Activated CD8-positive, alpha-beta T cell treated with anti-CD3 and anti-CD28 coated beads, Interleukin-2, amount 10 ng/mL, durations not matched to agents 7 days and 5 days (primary cell): ENCODE measurements at regions not wholly inside any gene's neighbourhood (a gene's known extent, or its start where the extent isn't known, plus 50 kb on each side); places are given as distances from the start of the nearest gene placed in this dataset.

ENCODE experiments used
- ATAC-seq: fragments of 150-1000 bp; cut with Tn5 transposase; one replicate; pipeline ENCODE4 v1.10.0; 2021; ENCODE audit warnings: moderate library complexity
- CTCF ChIA-PET: fragments of 350-600 bp; sonication (Branson Sonifier 250); formaldehyde crosslinking; loops from one replicate; lab custom pipeline; 2021; ENCODE audit warnings: antibody characterized with exemption; lab: Charles Lee
- POLR2A ChIA-PET: fragments of 350-600 bp; sonication (Branson Sonifier 250); formaldehyde crosslinking; loops from one replicate; lab custom pipeline; 2021; ENCODE audit warnings: antibody characterized with exemption; lab: Charles Lee
- DNase-seq: peaks from one replicate; pipeline ENCODE4 v3.0.0-alpha.2; 2020
- H3K27ac Mint-ChIP-seq: one replicate; pipeline ENCODE4 v1.8.0; 2021; ENCODE audit warnings: mild to moderate bottlenecking, mixed read lengths
- H3K27me3 Mint-ChIP-seq: one replicate; pipeline ENCODE4 v1.8.0; 2021; ENCODE audit warnings: low read depth, mixed read lengths
- H3K36me3 Mint-ChIP-seq: one replicate; pipeline ENCODE4 v1.8.0; 2021; ENCODE audit warnings: low read depth, mixed read lengths
- H3K4me1 Mint-ChIP-seq: one replicate; pipeline ENCODE4 v1.8.0; 2021; ENCODE audit warnings: low read depth, mixed read lengths
- H3K4me3 Mint-ChIP-seq: one replicate; pipeline ENCODE4 v1.8.0; 2021; ENCODE audit warnings: mild to moderate bottlenecking, mixed read lengths
- H3K9me3 Mint-ChIP-seq: one replicate; pipeline ENCODE4 v1.8.0; 2022; ENCODE audit warnings: mixed read lengths; ENCODE audit not compliant: insufficient read depth

GRCh38 chr6:170128346-170128745 lies 162.5 kb downstream of the DLL1 start:
- H3K36me3 Mint-ChIP-seq: no peaks in the 10 kb centered on the region
- ChIA-PET CTCF (no interaction called here), POLR2A (no interaction called here)
- peaks cover 6% of the 10 kb centered on the region for H3K27me3 Mint-ChIP-seq
- H3K4me1 Mint-ChIP-seq: peaks cover 4% of the 10 kb centered on the region
- ATAC-seq (no peak), DNase-seq (no peak)
- no peak overlapping the region for H3K4me3 Mint-ChIP-seq
- H3K9me3 Mint-ChIP-seq: no peaks in the 10 kb centered on the region
- no peak overlapping the region for H3K27ac Mint-ChIP-seq

GRCh38 chr6:170127151-170127550 lies 163.7 kb downstream of the DLL1 start:
- Mint-ChIP-seq H3K27me3 (peaks cover 12% of the 10 kb centered on the region), H3K4me3 (no peak overlapping the region), H3K36me3 (peaks cover 2% of the 10 kb centered on the region), H3K27ac (no peak overlapping the region), H3K9me3 (peaks cover 3% of the 10 kb centered on the region), H3K4me1 (peaks cover 4% of the 10 kb centered on the region)
- ATAC-seq (no peak), DNase-seq (no peak)
- ChIA-PET POLR2A (interaction anchor here (0.7 kb wide), 1 partner anchor 38 kb away, joined by 3 read pairs; no protein-coding TSS in a partner anchor), CTCF (no interaction called here)

- H3K27ac Mint-ChIP-seq: no peak overlapping the region
- DNase-seq (no peak), ATAC-seq (no peak)
- peaks cover 4% of the 10 kb centered on the region for H3K4me1 Mint-ChIP-seq
- H3K27me3 Mint-ChIP-seq: peaks cover 14% of the 10 kb centered on the region
- peaks cover 2% of the 10 kb centered on the region for H3K36me3 Mint-ChIP-seq
- no peak overlapping the region for H3K4me3 Mint-ChIP-seq
- ChIA-PET CTCF (no interaction called here), POLR2A (no interaction called here)
- H3K9me3 Mint-ChIP-seq: peaks cover 16% of the 10 kb centered on the region
Measured at GRCh38 chr6:170125456-170126300, 165.2 kb downstream of the DLL1 start.

DNA sequence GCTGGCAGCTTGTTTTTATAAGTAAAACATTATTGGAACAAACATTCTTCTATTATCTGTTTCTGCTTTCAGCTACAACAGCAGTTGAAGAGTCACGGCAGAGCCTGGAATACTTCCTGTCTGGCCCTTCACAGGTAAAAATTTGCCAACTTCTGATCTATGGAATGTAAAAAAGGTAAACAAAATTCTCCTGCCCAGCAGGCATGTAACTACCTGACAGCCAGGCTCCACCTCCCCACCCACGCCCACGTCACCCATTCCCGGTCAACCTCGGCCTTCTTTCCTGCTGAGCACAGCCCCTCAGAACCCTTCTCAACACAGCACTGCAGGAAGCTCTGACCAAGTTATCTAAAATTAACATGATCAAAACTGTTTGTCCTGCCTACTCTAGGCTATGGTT lies 166.0 kb downstream of the DLL1 start:
- peaks cover 4% of the 10 kb centered on the region for H3K4me1 Mint-ChIP-seq
- H3K36me3 Mint-ChIP-seq: peaks cover 8% of the 10 kb centered on the region
- no peak overlapping the region for H3K27ac Mint-ChIP-seq
- DNase-seq (no peak), ATAC-seq (no peak)
- peaks cover 24% of the 10 kb centered on the region for H3K9me3 Mint-ChIP-seq
- H3K27me3 Mint-ChIP-seq: peaks cover 19% of the 10 kb centered on the region
- H3K4me3 Mint-ChIP-seq: no peak overlapping the region
- ChIA-PET POLR2A (no interaction called here), CTCF (no interaction called here)

DNA sequence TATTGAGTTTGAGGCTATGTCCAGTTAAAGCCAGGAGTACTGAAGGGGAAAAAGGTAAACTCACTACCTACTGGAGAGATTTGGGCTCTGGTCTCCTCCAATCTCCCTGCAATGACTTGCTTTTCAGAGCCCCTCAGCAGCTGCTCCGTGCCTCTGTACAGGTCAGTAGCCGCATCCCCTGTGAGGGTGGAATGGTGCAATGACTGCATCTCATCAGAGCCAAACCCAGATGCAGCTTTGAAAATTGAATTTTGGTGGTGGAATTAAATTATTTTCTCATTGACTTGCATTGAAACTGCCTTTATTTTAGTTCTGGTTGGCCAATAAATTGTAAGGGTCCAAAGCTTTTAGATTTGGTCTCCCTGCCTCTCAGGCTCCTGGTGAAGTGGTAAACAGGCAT lies 166.7 kb downstream of the DLL1 start:
- ATAC-seq (no peak), DNase-seq (no peak)
- POLR2A ChIA-PET: no interaction called here
- H3K27ac Mint-ChIP-seq: no peak overlapping the region
- H3K4me1 Mint-ChIP-seq: peaks cover 4% of the 10 kb centered on the region
- peaks cover 8% of the 10 kb centered on the region for H3K36me3 Mint-ChIP-seq
- peaks cover 29% of the 10 kb centered on the region for H3K9me3 Mint-ChIP-seq
- peaks cover 20% of the 10 kb centered on the region for H3K27me3 Mint-ChIP-seq
- no peak overlapping the region for H3K4me3 Mint-ChIP-seq
- CTCF ChIA-PET: no interaction called here

DNA sequence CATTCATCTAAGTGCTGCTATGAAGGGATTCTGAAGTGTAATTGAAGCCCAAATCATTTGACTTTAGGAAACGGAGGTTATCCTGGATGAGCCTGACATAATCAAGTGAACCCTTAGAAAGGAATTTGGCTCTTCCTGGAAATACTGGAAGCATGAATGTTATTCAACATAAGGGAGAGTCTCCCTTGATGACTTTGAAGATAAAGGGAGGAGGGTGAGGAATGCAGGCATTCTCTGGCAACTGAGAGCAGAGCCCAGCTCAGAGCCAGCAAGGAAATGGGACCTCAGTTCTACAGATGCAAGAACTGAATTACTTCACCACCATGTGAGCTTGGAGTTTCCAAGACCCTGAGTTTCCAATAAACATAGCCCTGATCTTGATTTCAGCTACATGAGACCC lies 168.2 kb downstream of the DLL1 start:
- no peak overlapping the region for H3K27ac Mint-ChIP-seq
- peaks cover 4% of the 10 kb centered on the region for H3K4me1 Mint-ChIP-seq
- peaks cover 20% of the 10 kb centered on the region for H3K27me3 Mint-ChIP-seq
- DNase-seq (no peak), ATAC-seq (no peak)
- H3K4me3 Mint-ChIP-seq: no peak overlapping the region
- peaks cover 35% of the 10 kb centered on the region for H3K9me3 Mint-ChIP-seq
- H3K36me3 Mint-ChIP-seq: peaks cover 8% of the 10 kb centered on the region
- ChIA-PET POLR2A (no interaction called here), CTCF (no interaction called here)

DNA sequence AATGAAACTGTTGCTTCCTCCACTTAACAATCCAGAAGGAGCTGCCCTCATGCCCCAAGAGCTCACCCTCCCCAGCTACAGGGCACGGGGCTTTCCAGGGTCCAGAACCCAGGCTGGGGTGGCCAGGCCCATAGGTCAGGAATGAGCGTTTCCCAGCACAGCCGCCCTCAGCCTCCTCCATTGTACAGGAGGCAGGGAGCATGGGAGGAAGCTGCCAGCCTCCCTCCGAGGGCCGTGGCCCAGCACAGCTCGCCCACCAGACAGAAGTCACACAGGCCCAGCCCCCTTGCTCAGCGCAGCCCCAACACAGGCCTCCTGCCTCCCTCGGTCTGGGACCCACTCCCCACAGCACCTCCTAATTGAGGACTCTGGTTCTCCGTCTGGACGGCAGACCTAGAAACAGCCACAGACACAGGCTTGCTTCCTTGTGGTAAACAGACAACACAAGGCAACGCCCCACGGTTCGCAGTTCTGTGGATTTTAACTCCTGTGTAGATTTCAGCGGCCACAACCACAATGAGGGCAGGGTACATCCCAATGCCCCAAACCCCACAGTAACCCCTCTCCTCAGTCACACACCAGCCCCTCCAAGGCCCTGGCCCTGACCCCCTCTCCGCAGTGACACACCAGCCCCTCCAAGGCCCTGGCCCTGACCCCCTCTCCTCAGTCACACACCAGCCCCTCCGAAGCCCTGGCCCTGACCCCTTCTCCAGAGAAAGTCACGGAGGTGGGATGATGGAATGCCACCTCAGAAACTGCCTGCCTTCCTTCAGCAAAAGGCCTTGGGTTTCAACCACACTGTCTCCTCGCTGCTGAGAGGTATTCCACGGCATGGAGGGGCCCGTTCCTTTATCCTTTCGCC lies 173.5 kb downstream of the DLL1 start:
- POLR2A ChIA-PET: no interaction called here
- peaks cover 34% of the 10 kb centered on the region for H3K9me3 Mint-ChIP-seq
- ATAC-seq: no peak

GRCh38 chr6:170116636-170117035 lies 174.2 kb downstream of the DLL1 start:
- CTCF ChIA-PET: no interaction called here
- Mint-ChIP-seq H3K36me3 (peaks cover 6% of the 10 kb centered on the region), H3K27ac (no peak overlapping the region), H3K4me3 (no peak overlapping the region), H3K9me3 (peaks cover 27% of the 10 kb centered on the region), H3K4me1 (peaks cover 6% of the 10 kb centered on the region), H3K27me3 (peaks cover 19% of the 10 kb centered on the region)
- DNase-seq: no peak
- POLR2A ChIA-PET: no interaction called here
- ATAC-seq: no peak

More for the DNA sequence above, 173.5 kb downstream of the DLL1 start:
- no peak overlapping the region for H3K27ac Mint-ChIP-seq
- H3K36me3 Mint-ChIP-seq: peaks cover 8% of the 10 kb centered on the region
- no peak overlapping the region for H3K4me3 Mint-ChIP-seq
- no peak for DNase-seq
- peaks cover 20% of the 10 kb centered on the region for H3K27me3 Mint-ChIP-seq
- CTCF ChIA-PET: no interaction called here
- peaks cover 6% of the 10 kb centered on the region for H3K4me1 Mint-ChIP-seq

- Mint-ChIP-seq H3K4me3 (no peak overlapping the region), H3K4me1 (peaks cover 6% of the 10 kb centered on the region), H3K27me3 (peaks cover 13% of the 10 kb centered on the region), H3K27ac (no peak overlapping the region), H3K9me3 (peaks cover 14% of the 10 kb centered on the region), H3K36me3 (peaks cover 1% of the 10 kb centered on the region)
- DNase-seq (no peak), ATAC-seq (no peak)
- ChIA-PET POLR2A (no interaction called here), CTCF (no interaction called here)
Measured at GRCh38 chr6:170114956-170115855, 175.7 kb downstream of the DLL1 start.

DNA sequence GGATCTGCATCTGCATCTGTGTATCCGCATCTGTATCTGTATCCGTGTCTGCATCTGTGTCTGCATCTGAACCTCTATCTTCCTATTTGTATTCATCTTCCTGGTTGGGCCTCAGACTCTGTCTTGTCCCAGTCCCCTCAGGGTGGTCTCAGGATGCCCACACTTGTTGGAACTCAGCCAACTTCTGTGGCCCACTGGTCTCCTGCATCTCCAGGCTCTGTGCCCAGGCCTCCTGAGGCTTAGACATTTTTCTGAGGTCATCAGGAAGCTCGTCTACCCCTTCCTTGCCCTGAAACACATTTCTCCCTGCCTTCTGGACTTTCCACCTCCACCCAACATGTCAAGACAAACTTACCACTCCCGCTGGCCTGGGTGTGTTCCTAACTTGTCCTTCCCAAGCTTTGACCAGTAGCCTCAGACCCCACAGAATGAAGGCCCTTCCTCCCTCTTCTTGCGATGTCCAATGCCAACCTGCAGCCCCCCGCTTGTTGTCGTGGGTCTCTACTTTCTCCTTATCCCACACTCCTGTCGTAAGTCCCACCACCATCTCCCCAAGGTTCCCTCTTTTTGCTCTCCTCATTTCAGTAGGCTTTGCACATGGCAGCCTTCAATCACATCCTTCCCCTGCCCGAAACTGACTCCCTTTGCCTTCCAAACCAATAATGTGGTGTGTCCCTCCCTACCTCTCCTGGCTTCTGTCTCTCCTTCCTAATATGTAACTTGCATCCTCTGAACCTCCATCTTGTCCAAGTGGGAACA lies 176.5 kb downstream of the DLL1 start:
- DNase-seq (no peak), ATAC-seq (no peak)
- H3K27me3 Mint-ChIP-seq: peaks cover 11% of the 10 kb centered on the region
- H3K4me1 Mint-ChIP-seq: peaks cover 6% of the 10 kb centered on the region
- no peak overlapping the region for H3K4me3 Mint-ChIP-seq
- peaks cover 8% of the 10 kb centered on the region for H3K9me3 Mint-ChIP-seq
- ChIA-PET POLR2A (no interaction called here), CTCF (no interaction called here)
- H3K36me3 Mint-ChIP-seq: no peaks in the 10 kb centered on the region
- H3K27ac Mint-ChIP-seq: no peak overlapping the region

DNA sequence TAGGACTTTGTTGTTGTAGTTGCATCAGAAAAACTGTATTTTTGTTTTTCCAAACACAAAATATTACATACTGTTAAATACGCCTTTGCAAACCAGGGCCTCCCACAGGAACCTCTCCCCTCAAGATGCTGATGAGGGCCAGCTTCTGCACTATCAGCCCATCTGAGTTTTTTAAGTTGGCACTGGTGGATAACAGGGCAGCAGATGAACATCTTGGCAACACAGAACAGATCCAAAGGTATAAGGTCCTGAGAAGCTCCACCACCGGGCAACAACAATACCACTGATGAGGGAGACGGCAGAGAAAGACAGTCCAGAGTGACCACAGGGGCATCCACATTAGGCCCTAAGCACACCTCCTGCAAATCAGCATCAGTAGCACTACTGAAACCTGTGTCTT lies 177.7 kb downstream of the DLL1 start:
- H3K4me1 Mint-ChIP-seq: peaks cover 6% of the 10 kb centered on the region
- ATAC-seq (no peak), DNase-seq (no peak)
- H3K4me3 Mint-ChIP-seq: no peak overlapping the region
- POLR2A ChIA-PET: no interaction called here
- CTCF ChIA-PET: no interaction called here
- peaks cover 13% of the 10 kb centered on the region for H3K27me3 Mint-ChIP-seq
- peaks cover 1% of the 10 kb centered on the region for H3K9me3 Mint-ChIP-seq
- H3K27ac Mint-ChIP-seq: no peak overlapping the region
- no peaks in the 10 kb centered on the region for H3K36me3 Mint-ChIP-seq
